HS-5 (cell line): ENCODE measurements at regions not wholly inside any gene's neighbourhood (a gene's known extent, or its start where the extent isn't known, plus 50 kb on each side); places are given as distances from the start of the nearest gene placed in this dataset.
"Not testable (repeated sequence)": the region's sequence is repeated elsewhere in the genome, so short reads cannot be mapped to it uniquely, and the experiment has no call there.

Experiments used
- DNase-seq: peaks from one replicate; pipeline ENCODE4 v3.0.0-alpha.2; 2012; ENCODE audit warnings: low read depth

DNA sequence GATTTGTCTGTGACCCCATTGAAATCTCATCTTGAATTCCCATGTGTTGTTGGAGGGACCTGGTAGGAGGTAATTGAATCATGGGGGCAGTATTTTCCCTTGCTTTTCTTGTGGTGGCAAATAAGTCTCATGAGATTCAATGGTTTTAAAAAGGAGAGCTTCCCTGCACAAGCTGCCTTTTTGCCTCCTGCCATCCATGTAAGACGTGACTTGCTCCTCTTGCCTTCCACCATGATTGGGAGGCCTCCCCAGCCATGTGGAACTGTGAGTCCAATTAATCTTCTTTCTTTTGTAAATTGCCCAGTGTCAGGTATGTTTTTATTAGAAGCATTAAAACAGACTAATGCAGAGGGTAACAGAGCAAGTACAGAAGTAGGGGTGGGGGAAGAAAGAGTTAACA, 1097.0 kb upstream of the ADGRB3 start:
- DNase-seq: no peak

GRCh38 chr6:67535946-67536345, 1099.1 kb upstream of the ADGRB3 start:
- no peak for DNase-seq

DNA sequence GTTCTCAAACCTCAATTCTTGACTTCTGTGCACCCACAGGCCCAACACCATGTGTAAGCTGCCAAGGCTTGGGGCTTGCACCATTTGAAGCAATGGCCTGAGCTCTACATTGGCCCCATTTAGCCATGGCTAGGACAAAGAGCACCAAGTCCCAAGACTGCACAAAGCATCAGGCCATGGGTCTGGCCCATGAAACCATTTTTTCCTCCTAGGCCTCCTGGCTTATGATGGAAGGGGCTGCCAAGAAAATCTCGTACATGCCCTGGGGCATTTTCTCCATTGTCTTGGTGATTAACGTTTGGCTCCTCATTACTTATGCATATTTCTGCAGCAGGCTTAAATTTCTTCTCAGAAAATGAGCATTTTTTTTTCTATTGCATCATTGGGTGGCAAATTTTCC, 1128.7 kb upstream of the ADGRB3 start:
- no peak for DNase-seq

DNA sequence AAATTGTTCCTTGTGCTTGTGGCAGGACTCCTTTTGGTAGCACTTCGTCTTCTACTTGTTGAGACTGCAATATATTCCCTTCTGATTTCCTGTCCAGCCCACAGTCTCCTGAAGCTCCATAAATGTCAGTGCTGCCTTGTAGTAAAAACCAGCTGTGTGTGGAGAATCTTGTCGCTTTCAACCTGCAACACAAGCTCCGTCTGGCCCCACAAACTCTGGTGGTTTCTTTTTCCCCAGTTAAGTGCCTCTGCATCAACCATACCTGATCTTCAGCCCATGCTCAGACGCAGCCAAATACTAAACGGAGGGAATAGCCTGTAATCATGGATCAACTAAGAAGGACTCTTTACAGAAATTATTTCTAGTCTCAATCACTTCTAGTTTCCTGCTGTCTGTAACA, 1133.3 kb upstream of the ADGRB3 start:
- DNase-seq: no peak

DNA sequence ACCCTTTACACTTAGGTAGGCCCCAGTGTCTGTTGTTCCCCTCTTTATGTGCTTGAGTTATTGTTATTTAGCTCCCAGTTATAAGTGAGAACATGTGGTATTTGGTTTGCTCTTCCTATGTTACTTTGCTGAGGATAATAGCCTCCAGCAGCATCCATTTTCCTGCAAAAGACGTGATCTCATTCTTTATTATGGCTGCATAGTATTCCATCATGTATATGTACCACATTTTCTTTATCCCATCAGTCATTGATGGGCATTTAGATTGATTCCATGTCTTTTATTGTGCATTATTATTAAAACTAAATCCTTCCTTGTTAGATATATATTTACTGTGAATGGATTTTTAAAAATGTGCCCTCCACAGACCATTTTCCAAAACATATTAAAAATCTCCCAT, 1137.3 kb upstream of the ADGRB3 start:
- DNase-seq: no peak

- no peak for DNase-seq
These were observed 1138.9 kb upstream of the ADGRB3 start for GRCh38 chr6:67496191-67496590.

GRCh38 chr6:67493682-67494081, 1141.4 kb upstream of the ADGRB3 start:
- no peak for DNase-seq

- no peak for DNase-seq
These were observed 1159.4 kb upstream of the ADGRB3 start for GRCh38 chr6:67475700-67476099.

DNA sequence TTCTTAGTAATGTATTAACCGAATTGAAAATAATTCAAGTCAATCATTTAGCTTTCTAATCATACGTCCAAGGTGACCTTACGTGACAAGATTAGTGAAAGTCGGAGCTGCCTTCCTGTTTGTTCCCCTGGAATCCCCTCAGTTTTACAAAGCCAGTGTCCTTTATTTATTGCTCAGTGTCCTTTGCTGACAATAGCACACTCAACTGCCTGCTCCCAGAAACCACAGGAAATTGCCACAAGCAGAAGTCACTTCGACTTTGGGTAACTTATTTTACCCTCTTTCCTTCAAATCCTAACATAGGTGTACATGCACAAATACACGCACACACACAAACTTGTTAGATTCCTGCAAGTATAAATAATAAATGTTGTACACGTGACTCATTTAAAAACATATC, 1167.7 kb upstream of the ADGRB3 start:
- no peak for DNase-seq

DNA sequence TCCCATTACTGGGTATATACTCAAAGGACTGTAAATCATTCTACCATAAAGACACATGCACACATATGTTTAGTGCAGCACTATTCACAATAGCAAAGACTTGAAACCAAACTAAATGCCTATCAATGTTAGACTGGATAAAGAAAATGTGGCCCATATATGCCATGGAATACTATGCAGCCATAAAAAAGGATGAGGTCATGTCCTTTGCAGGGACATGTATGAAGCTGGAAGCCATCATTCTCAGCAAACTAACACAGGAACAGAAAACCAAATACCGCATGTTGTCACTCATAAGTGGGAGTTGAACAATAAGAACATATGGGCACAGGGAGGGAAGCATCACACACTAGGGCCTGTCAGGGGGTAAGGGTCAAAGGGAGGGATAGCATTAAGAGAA, 1172.4 kb upstream of the ADGRB3 start:
- DNase-seq: not testable (repeated sequence)

DNA sequence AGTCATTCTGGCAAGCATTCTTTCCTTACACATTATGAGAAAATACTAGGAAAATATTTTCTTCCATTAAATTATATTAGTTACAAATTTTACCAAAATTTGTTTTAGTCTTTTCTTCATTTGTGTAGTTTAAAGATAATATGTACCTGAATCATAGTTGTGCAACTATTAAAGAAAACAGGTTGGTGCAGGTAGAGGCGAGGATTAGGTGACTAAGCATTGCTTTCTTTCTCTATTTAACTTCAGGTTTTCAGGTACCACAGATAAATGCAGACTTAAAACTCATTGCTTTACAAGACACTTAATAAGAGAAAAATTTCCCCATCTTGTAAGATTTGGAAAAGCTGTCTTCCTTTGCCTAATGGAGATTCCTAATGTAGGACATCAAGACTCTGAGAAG, 1175.5 kb upstream of the ADGRB3 start:
- no peak for DNase-seq

- DNase-seq: no peak
These were observed 1176.8 kb upstream of the ADGRB3 start for GRCh38 chr6:67458265-67458664.

- DNase-seq: no peak
These were observed 1183.2 kb upstream of the ADGRB3 start for GRCh38 chr6:67451874-67452273.

DNA sequence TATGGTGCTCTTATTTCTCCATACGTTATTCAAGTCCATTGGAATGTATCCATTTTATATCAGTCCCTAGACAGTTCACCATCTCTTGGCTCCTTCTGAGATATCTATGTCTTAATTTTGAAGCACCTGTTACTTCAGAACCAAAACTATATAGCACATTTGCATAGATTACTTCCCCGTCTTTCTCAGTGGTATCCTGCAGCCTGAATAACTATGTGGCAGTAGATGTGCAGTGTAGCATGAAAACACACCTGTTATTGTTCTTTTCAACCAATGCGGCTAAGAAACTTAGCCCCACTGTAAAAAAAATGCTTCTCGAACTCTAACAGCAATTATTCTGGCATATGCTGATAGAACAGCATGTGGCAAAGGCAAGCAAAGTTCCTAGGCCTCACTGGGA, 1184.4 kb upstream of the ADGRB3 start:
- no peak for DNase-seq

DNA sequence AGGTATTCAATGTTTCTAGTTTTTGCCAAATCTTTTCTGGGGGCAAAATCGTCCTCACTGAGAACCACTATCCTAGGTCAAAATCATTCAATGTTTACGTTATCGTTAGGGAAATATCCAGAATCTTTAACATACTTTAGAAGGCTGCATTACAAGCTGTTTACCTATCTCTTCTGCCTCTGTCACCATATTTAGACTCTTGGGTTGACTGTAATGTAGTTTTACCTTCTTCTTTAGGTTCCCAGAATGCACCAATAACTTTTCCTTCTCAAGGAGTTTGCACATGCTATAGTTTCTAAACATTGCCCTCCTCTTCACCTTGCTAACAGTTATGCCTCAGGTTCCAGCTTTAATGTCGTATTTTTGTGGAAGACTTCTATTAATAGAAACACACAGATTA, 1185.5 kb upstream of the ADGRB3 start:
- DNase-seq: no peak

- DNase-seq: no peak
These were observed 1202.0 kb upstream of the ADGRB3 start for GRCh38 chr6:67433124-67433523.

GRCh38 chr6:67431076-67431475, 1204.0 kb upstream of the ADGRB3 start:
- no peak for DNase-seq

GRCh38 chr6:67426686-67427085, 1208.4 kb upstream of the ADGRB3 start:
- not testable (repeated sequence) for DNase-seq

DNA sequence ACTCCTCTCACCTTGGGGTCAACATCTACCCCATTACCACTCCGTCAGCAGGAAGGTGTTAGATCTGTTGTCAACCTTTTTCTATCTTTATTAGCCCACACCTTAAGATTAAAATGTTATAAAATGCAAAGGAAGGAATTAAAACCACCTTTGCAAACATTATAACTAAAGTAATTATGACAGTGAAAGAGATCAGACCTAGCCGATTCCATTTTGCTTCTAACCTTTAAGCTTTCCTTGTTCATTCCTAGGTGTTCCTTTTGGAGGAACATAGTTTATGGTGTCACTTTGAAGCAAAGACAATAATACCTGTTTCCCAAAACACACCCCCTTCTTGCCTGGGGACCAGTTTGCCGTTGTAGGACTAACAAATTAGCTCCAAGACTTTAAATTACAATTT, 1223.0 kb upstream of the ADGRB3 start:
- DNase-seq: no peak

- no peak for DNase-seq
These were observed 1224.0 kb upstream of the ADGRB3 start for GRCh38 chr6:67411036-67411435.

DNA sequence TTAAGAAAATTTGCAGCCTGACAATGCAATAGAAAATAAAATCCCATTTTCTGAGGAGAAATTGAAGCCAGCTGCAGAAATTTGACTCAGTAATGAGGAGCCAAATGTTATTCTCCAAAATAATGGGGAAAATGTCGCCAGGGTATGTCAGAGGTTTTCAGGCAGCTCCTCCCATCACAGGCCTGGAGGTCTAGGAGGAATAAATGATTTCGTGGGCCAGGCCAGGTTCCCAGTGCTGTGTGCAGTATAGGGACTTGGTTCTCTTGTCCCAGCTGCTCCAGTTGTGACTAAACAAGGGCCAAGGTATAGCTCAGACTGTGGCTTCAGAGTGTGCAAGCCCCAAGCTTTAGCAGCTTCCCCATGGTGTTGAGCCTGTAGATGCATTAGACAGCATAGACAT, 1240.8 kb upstream of the ADGRB3 start:
- DNase-seq: no peak

GRCh38 chr6:67393356-67393755, 1241.7 kb upstream of the ADGRB3 start:
- DNase-seq: no peak

GRCh38 chr6:67391955-67392354, 1243.1 kb upstream of the ADGRB3 start:
- DNase-seq: no peak

DNA sequence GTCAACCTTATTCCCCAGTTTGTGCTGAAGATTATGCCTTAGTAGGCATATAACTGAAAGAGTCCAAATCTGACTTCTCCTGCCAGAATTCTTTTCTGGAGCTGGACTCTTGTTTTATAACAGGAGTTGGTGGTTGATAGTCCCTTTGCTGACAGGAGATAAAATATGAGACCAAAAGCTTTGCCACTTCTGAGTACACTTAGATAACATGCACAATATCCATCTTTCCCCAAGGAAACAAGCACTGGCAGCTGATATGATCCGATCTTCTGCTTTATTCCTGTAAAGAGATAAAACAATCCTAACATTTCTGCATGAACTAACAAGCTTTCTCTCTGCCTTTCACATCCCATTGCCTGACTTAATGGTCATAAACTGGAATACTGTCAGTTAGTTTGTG, 1265.4 kb upstream of the ADGRB3 start:
- DNase-seq: no peak

- no peak for DNase-seq
These were observed 1272.1 kb upstream of the ADGRB3 start for GRCh38 chr6:67362976-67363375.
